Fibroblast of pulmonary artery (primary cell): ENCODE measurements at regions not wholly inside any gene's neighbourhood (a gene's known extent, or its start where the extent isn't known, plus 50 kb on each side); places are given as distances from the start of the nearest gene placed in this dataset.

Experiments used
- DNase-seq: peaks from one replicate; pipeline ENCODE4 v3.0.0-alpha.2; 2010; ENCODE audit warnings: low read depth
- H3K4me3 ChIP-seq: replicated peaks from 2 replicates; pipeline ENCODE4 v1.5.1; 2011; ENCODE audit warnings: low read depth, mild to moderate bottlenecking, control low read depth, low read length, moderate library complexity
- TF ChIP-seq, protein P1 (sequence below): IDR thresholded peaks from 2 replicates; pipeline ENCODE4 v1.5.1; 2011; ENCODE audit warnings: mild to moderate bottlenecking, control low read depth, low read length, inconsistent platforms; ENCODE audit errors: missing control alignments

DNA sequence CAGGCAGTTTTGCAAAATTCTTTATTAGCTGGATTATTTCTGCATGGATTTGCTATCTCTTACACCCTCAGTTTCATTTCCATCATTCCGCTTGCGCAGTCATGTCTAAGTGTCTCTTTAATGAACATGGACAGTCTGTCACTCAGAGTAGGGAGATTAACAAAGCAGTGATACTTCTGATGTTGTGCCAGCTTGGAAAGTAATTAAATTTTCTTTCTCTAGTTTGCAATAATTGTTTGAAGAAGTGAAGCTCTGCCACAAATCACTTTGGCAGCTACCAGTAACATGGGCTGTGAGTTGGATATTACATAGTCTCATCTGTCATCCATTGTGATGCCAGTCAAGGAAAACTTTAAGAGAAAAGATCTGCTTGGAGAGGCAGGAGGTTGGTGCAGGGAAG is 324.8 kb upstream of the NWD2 start:
- DNase-seq = no peak
- TF ChIP-seq, protein P1, sequence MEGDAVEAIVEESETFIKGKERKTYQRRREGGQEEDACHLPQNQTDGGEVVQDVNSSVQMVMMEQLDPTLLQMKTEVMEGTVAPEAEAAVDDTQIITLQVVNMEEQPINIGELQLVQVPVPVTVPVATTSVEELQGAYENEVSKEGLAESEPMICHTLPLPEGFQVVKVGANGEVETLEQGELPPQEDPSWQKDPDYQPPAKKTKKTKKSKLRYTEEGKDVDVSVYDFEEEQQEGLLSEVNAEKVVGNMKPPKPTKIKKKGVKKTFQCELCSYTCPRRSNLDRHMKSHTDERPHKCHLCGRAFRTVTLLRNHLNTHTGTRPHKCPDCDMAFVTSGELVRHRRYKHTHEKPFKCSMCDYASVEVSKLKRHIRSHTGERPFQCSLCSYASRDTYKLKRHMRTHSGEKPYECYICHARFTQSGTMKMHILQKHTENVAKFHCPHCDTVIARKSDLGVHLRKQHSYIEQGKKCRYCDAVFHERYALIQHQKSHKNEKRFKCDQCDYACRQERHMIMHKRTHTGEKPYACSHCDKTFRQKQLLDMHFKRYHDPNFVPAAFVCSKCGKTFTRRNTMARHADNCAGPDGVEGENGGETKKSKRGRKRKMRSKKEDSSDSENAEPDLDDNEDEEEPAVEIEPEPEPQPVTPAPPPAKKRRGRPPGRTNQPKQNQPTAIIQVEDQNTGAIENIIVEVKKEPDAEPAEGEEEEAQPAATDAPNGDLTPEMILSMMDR = no peak
- H3K4me3 ChIP-seq = no peak overlapping the region

GRCh38 chr4:36921476-36922216 is 322.9 kb upstream of the NWD2 start:
- DNase-seq = no peak
- H3K4me3 ChIP-seq = no peak overlapping the region
- TF ChIP-seq, protein P1 = no peak

GRCh38 chr4:36930562-36931111 is 313.9 kb upstream of the NWD2 start:
- DNase-seq = no peak
- TF ChIP-seq, protein P1 = no peak
- H3K4me3 ChIP-seq = no peak overlapping the region

DNA sequence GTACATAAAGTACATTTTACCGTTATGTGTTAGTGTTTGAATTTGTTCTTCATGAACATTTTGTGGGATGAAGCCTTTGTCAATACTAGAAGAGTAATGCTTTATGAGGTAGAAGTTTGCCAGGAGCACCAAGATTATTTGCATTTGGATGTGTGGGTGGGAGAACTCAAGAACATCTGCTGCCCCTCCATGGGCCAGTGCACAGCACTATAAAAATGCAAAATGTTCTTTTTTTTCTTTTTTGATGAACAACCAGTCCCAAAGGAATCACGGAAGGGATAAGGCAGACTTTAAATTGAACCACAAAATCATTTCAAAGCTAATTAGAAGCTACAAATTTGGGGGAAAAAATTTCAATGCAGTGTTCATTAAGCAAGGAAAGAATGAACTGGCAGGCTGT is 300.3 kb upstream of the NWD2 start:
- TF ChIP-seq, protein P1 = no peak
- H3K4me3 ChIP-seq = no peak overlapping the region
- no peak for DNase-seq

DNA sequence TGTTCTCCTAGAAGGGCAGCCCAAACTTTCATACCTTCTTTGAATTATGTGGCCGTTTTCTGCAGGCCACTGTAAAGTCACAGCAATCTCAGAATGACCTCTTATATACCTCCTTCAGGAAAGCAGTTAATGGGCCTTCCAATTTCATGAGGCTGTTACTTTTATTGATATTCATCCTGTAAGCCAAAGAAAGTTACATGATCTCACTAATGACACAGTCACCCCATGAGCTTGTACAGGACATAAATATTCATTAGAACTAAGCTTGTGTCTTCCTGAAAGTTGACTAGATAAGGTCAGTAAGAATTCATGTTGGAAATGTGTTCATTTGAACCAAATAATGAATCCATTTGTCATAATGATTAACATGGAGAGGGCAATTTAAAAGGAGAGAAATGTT is 283.1 kb upstream of the NWD2 start:
- no peak for DNase-seq
- H3K4me3 ChIP-seq = no peak overlapping the region
- TF ChIP-seq, protein P1 = no peak

DNA sequence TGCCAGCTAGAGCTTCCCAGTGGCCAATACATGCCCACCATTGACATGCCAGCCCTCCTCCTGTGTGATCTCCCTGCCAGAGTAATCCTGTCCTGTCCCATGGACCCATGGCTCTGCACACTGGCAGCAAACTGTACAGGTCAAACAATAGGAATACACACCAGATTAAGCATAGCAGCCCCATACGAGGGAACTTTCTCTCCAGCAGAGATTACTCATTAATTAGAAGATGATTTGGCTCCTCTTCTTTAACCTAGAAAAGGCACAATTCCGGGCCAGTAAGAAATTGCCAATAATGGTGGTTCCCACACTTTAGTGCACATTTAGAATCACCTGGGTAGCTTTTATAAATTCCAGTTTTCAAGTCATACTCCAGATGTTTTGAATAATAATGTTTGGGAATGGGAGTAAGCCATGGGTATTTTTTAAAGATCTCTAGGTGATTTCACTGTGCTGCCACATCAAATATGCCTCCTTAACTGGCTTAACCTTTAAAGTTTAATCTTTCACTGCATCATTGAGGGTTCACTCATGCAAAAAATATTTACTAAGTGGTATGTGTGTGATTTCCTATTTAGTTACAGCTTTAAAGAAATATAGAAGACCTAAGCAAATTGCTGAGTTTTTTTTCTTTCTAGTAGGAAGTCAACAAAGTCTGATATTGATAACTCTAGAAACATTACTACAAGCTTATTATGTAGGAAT is 277.6 kb upstream of the NWD2 start:
- no peak for DNase-seq
- no peak overlapping the region for H3K4me3 ChIP-seq
- TF ChIP-seq, protein P1 = no peak

DNA sequence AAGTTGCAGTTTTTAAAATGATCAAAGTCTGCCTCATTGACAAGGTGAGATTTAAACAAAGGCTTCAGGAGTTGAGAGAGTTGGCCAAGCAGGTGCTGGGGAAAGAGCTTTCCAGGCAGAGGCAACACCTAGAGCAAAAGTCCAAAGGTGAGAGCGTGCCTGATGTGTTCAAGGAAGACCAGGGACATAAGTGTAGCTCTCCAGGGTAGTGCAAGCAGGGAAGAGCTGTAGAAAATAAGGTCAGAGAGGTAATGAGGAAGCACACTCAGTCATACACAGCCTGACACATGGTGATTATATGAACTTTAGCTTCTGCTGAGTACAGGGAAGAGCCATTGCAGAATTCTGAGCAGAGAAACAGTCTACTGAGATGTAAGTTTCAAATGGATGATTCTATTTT is 265.0 kb upstream of the NWD2 start:
- DNase-seq = no peak
- no peak overlapping the region for H3K4me3 ChIP-seq
- TF ChIP-seq, protein P1 = no peak
